D721Med (cell line): ENCODE measurements at regions not wholly inside any gene's neighbourhood (a gene's known extent, or its start where the extent isn't known, plus 50 kb on each side); places are given as distances from the start of the nearest gene placed in this dataset.
"Not testable (repeated sequence)": the region's sequence is repeated elsewhere in the genome, so short reads cannot be mapped to it uniquely, and the experiment has no call there.

Source experiments
- DNase-seq: peaks from one replicate; pipeline ENCODE4 v3.0.0; 2011; ENCODE audit warnings: low spot score; ENCODE audit not compliant: insufficient read length
- FAIRE-seq: peaks from 2 replicates; lab custom pipeline; 2011; peaks lifted over from hg19 to GRCh38; lab: Jason Lieb, UNC
- CTCF ChIP-seq: IDR thresholded peaks from 2 replicates; pipeline ENCODE4 v1.5.1; 2012; ENCODE audit warnings: mild to moderate bottlenecking, control low read depth; ENCODE audit not compliant: insufficient read depth; ENCODE audit errors: missing control alignments

DNA sequence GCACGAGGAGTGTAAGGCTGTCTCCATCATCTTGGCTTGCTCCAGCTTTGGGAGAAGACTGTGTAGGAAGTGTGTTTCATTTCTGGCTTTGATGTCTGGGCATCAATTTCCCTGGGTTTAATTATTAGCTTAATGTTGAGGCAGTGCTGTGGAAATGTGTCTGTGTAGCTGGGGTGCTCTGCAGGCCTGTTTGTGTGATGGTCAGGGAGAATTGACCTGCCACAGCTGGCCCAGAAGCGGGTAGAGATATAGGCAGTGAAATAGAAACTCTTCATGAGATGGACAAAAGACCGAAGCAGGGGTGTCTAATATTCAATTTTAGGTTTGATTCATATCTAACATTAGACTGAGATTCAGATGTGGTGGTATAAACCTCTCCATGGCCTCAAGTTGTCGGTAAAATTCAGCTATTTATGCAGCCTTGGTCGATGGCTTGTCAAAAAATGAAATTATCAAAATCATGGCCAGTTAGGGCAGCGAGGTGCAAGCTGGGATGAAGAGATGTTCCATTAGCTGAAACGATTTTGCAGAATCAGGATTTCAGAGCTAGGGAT lies 95.3 kb upstream of the SNX9 start:
- FAIRE-seq (no peak), DNase-seq (no peak)
- no peak for TF ChIP-seq CTCF

GRCh38 chr6:157728183-157728881 lies 94.7 kb upstream of the SNX9 start:
- FAIRE-seq (no peak), DNase-seq (no peak)
- no peak for TF ChIP-seq CTCF

- DNase-seq, result no peak
- no peak for FAIRE-seq
- TF ChIP-seq CTCF, result no peak
These were observed 91.8 kb upstream of the SNX9 start for GRCh38 chr6:157731221-157731620.

GRCh38 chr6:157732007-157732406 lies 91.0 kb upstream of the SNX9 start:
- TF ChIP-seq CTCF, result no peak
- no peak for DNase-seq
- no peak for FAIRE-seq

DNA sequence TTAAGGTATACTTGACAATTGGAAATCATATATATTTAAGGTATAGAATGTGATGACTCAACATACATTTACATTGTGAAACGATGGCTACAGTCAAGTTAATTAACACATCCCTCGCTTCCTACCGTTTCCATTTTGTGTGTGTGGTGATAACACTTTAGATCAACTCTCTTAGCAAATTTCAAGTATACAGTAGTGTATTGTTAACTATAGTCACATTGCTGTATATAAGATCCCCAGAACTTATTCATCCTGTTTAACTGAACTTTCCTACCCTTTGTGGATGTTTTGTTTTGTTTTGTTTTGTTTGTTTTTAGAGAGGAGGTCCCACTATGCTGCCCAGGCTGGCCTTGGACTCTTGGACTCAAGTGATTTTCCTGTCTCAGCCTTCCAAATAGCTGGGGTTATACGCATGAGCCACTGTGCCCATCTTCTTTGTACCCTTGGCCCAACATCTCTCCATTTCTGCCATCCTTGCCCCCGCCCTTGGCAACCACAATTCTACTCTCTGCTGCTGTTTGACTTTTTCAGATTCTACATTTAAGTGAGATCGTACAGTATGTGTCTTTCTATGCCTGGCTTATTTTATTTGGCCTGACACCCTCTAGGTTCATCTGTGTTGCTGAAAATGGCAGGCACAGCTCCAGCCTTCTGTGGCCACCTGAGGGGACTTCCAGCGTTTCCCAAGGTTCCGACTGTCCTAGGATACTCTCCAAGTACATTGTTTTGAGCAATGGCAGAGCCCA lies 90.5 kb upstream of the SNX9 start:
- FAIRE-seq, result no peak
- DNase-seq, result no peak
- TF ChIP-seq CTCF, result no peak

GRCh38 chr6:157736555-157736954 lies 86.5 kb upstream of the SNX9 start:
- DNase-seq, FAIRE-seq: not testable (repeated sequence)

DNA sequence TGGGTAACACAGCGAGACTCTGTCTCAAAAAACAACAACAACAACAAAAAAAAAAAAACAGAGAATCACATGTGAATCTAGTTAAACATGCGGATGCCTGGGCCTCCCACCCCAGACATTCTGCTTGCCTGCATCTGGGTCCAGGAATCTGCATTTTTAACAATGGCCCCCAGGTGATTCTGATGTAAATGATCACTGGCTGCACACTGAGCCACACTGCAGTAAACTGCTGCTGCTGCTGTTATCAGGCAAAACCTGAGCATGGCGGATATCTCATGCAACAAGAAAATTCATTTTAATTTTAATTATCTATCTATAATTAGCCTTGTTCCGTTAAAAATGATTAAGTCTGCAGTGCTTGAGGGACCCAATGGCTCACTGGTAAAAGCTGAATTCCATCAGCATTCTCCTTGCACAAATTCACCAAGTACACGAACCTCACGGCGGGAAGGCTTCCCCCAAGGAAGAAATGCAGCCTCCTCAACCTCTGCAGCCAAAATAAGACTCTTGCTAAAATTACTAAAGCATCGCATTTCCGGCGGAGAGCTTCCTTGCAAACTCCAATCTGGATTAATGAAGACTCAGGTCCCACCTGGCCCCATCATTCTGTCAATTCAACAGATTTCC lies 81.6 kb upstream of the SNX9 start:
- FAIRE-seq (no peak), DNase-seq (no peak)
- no peak for TF ChIP-seq CTCF
